H1 (cell line): ENCODE measurements at regions not wholly inside any gene's neighbourhood (a gene's known extent, or its start where the extent isn't known, plus 50 kb on each side); places are given as distances from the start of the nearest gene placed in this dataset.

Experiments used
- CTCF ChIA-PET: fragments of 300-600 bp; sonication (Branson Sonifier 250); formaldehyde crosslinking; loops from one replicate; lab custom pipeline; 2021; ENCODE audit not compliant: partially characterized antibody; lab: Charles Lee
- POLR2A ChIA-PET: fragments of 300-600 bp; sonication (Branson Sonifier 250); formaldehyde crosslinking; loops from one replicate; lab custom pipeline; 2021; ENCODE audit warnings: inconsistent platforms; ENCODE audit not compliant: partially characterized antibody; lab: Charles Lee
- DNase-seq, 2 experiments: peaks; one replicate each; pipeline versions ENCODE4 v3.0.0 to v3.0.0-alpha.2; 2010 to 2022; ENCODE audit warnings: low spot score in 2 of 2, low read depth in 1 of 2, mixed read lengths in 1 of 2
- FAIRE-seq: peaks from 2 replicates; lab custom pipeline; 2011; peaks lifted over from hg19 to GRCh38; lab: Jason Lieb, UNC
- H2AFZ ChIP-seq: 2 replicates; pipeline ENCODE4 v1.8.1; 2012; ENCODE audit warnings: low read length, inconsistent platforms
- H2AK5ac ChIP-seq: 2 replicates; pipeline ENCODE4 v1.6.1; 2013; ENCODE audit warnings: low read depth, low read length
- H2BK120ac ChIP-seq: replicated peaks from 2 replicates; pipeline ENCODE3; 2013; ENCODE audit warnings: low read depth, low read length, inconsistent platforms
- H2BK12ac ChIP-seq: 2 replicates; pipeline ENCODE4 v1.6.1; 2013; ENCODE audit warnings: low read depth, low read length
- H2BK15ac ChIP-seq: 2 replicates; pipeline ENCODE4 v1.6.1; 2013; ENCODE audit warnings: low read length
- H2BK20ac ChIP-seq: 2 replicates; pipeline ENCODE4 v1.6.1; 2013; ENCODE audit warnings: low read length
- H2BK5ac ChIP-seq: 2 replicates; pipeline ENCODE4 v1.6.1; 2013; ENCODE audit warnings: low read depth, low read length
- H3K14ac ChIP-seq: 2 replicates; pipeline ENCODE4 v1.6.1; 2013; ENCODE audit warnings: inconsistent platforms; ENCODE audit not compliant: insufficient read length
- H3K18ac ChIP-seq: 2 replicates; pipeline ENCODE4 v1.6.1; 2013; ENCODE audit warnings: low read length; ENCODE audit errors: extremely low read depth
- H3K23ac ChIP-seq: 2 replicates; pipeline ENCODE4 v1.6.1; 2013; ENCODE audit warnings: inconsistent platforms; ENCODE audit not compliant: insufficient read length
- H3K23me2 ChIP-seq: 2 replicates; pipeline ENCODE4 v1.6.1; 2013; ENCODE audit warnings: low read depth, low read length
- H3K27ac ChIP-seq: 2 replicates; pipeline ENCODE4 v1.6.1; 2011; ENCODE audit warnings: low read depth, low read length, inconsistent platforms
- H3K27me3 ChIP-seq, 4 experiments: replicated peaks in 1 of 4; 1 replicate in 1 of 4; 2 replicates in 3 of 4; pipeline versions ENCODE4 v1.6.1 to v1.8.1; 2011 to 2013; ENCODE audit warnings: low read length in 3 of 4, mild to moderate bottlenecking in 3 of 4, inconsistent platforms in 2 of 4, mixed read lengths in 2 of 4, moderate library complexity in 1 of 4; ENCODE audit not compliant: control insufficient read depth in 3 of 4, insufficient read depth in 3 of 4; ENCODE audit errors: extremely low read depth in 1 of 4
- H3K36me3 ChIP-seq, 4 experiments: 2 replicates each; pipeline versions ENCODE4 v1.6.1 to v1.8.1; 2011 to 2013; ENCODE audit warnings: mild to moderate bottlenecking in 4 of 4, low read length in 3 of 4, moderate library complexity in 2 of 4, control low read depth in 1 of 4, inconsistent platforms in 1 of 4; ENCODE audit not compliant: insufficient read depth in 4 of 4, control insufficient read depth in 2 of 4
- H3K4ac ChIP-seq: replicated peaks from 2 replicates; pipeline ENCODE3; 2013; ENCODE audit warnings: low read length, low read depth, mixed read lengths, inconsistent platforms; ENCODE audit not compliant: insufficient read length
- H3K4me1 ChIP-seq, 4 experiments: replicated peaks in 1 of 4; 1 replicate in 1 of 4; 2 replicates in 3 of 4; pipeline versions ENCODE4 v1.6.1 to v1.8.1; 2011 to 2013; ENCODE audit warnings: low read length in 3 of 4, inconsistent platforms in 2 of 4, mixed read lengths in 1 of 4; ENCODE audit not compliant: insufficient read depth in 4 of 4, control insufficient read depth in 3 of 4
- H3K4me2 ChIP-seq, 2 experiments: 2 replicates each; pipeline versions ENCODE4 v1.6.1 to v1.8.1; 2011 to 2013; ENCODE audit warnings: low read depth in 2 of 2, low read length in 2 of 2, control low read depth in 1 of 2, inconsistent platforms in 1 of 2, mild to moderate bottlenecking in 1 of 2; ENCODE audit not compliant: insufficient read depth in 1 of 2
- H3K4me3 ChIP-seq, 4 experiments: fragments of 200-600, 300-600 bp in 1 of 4; sonication (generic), shearing (Covaris generic), sonication (Bioruptor Twin) in 1 of 4; 2 replicates each; pipeline versions ENCODE4 v1.5.1 to v1.8.1; 2011 to 2016; ENCODE audit warnings: low read length in 4 of 4, low read depth in 3 of 4, control low read depth in 2 of 4, inconsistent platforms in 2 of 4, mild to moderate bottlenecking in 2 of 4, mixed read lengths in 1 of 4, moderate library complexity in 1 of 4; ENCODE audit not compliant: insufficient read depth in 2 of 4; ENCODE audit errors: extremely low read depth in 1 of 4
- H3K56ac ChIP-seq: replicated peaks from 2 replicates; pipeline ENCODE3; 2013; ENCODE audit warnings: low read depth, mild to moderate bottlenecking, mixed read lengths, low read length, inconsistent platforms; ENCODE audit not compliant: insufficient read length
- H3K79me1 ChIP-seq: 2 replicates; pipeline ENCODE4 v1.6.1; 2013; ENCODE audit warnings: low read depth, low read length, control low read depth
- H3K79me2 ChIP-seq, 2 experiments: 2 replicates each; pipeline versions ENCODE4 v1.6.1 to v1.8.1; 2012 to 2013; ENCODE audit warnings: low read length in 2 of 2, mild to moderate bottlenecking in 2 of 2, inconsistent platforms in 1 of 2; ENCODE audit not compliant: insufficient read depth in 2 of 2, control insufficient read depth in 1 of 2
- H3K9ac ChIP-seq, 4 experiments: replicated peaks in 1 of 4; 1 replicate in 1 of 4; 2 replicates in 3 of 4; pipeline versions ENCODE4 v1.6.1 to v1.8.1; 2011 to 2013; ENCODE audit warnings: low read depth in 3 of 4, low read length in 3 of 4, control low read depth in 2 of 4, mild to moderate bottlenecking in 2 of 4, moderate library complexity in 2 of 4, inconsistent platforms in 1 of 4; ENCODE audit errors: extremely low read depth in 1 of 4
- H3K9me3 ChIP-seq, 2 experiments: 2 replicates each; pipeline versions ENCODE4 v1.6.1 to v1.8.1; 2012 to 2013; ENCODE audit warnings: mild to moderate bottlenecking in 2 of 2, moderate library complexity in 2 of 2, control low read depth in 1 of 2, inconsistent platforms in 1 of 2, low read depth in 1 of 2, low read length in 1 of 2, mixed read lengths in 1 of 2; ENCODE audit not compliant: insufficient read depth in 2 of 2
- H4K20me1 ChIP-seq, 2 experiments: replicated peaks in 1 of 2; 2 replicates each; pipeline versions ENCODE3 to v1.8.1; 2011 to 2013; ENCODE audit warnings: inconsistent platforms in 2 of 2, low read length in 2 of 2, mild to moderate bottlenecking in 1 of 2; ENCODE audit not compliant: insufficient read depth in 2 of 2, control insufficient read depth in 1 of 2
- H4K5ac ChIP-seq: 2 replicates; pipeline ENCODE4 v1.6.1; 2013; ENCODE audit warnings: low read length, low read depth, mixed read lengths, inconsistent platforms; ENCODE audit not compliant: insufficient read length
- H4K8ac ChIP-seq: 2 replicates; pipeline ENCODE4 v1.8.0; 2013; ENCODE audit warnings: mild to moderate bottlenecking, moderate library complexity, low read length, inconsistent platforms; ENCODE audit not compliant: insufficient read depth; ENCODE audit errors: extremely low read depth
- H4K91ac ChIP-seq: replicated peaks from 2 replicates; pipeline ENCODE3; 2013; ENCODE audit warnings: low read length, mixed read lengths, inconsistent platforms; ENCODE audit not compliant: insufficient read length
- BACH1 ChIP-seq: IDR thresholded peaks from 2 replicates; pipeline ENCODE4 v1.6.1; 2012; ENCODE audit warnings: low read length, improper control_type of control experiment
- MAFK ChIP-seq: IDR thresholded peaks from 2 replicates; pipeline ENCODE4 v1.6.1; 2012; ENCODE audit warnings: low read depth, mild to moderate bottlenecking, improper control_type of control experiment, low read length
- ZNF274 ChIP-seq: IDR thresholded peaks from 2 replicates; pipeline ENCODE4 v1.7.0; 2012; ENCODE audit warnings: low read length, borderline replicate concordance; ENCODE audit errors: extremely low read depth
- WGBS, 2 experiments: shearing (Covaris generic) in 1 of 2; methylation state at CpG; one replicate each; pipeline versions ENCODE4 v1.1.6 to v1.1.7; 2013 to 2015; ENCODE audit warnings: low lambda C conversion rate in 2 of 2, mixed read lengths in 2 of 2, inconsistent platforms in 1 of 2, low coverage in 1 of 2, missing lambda C conversion rate in 1 of 2; ENCODE audit not compliant: insufficient replicate concordance in 2 of 2, insufficient coverage in 1 of 2, insufficient read length in 1 of 2; ENCODE audit errors: extremely low coverage in 1 of 2, missing lambda C conversion rate in 1 of 2; 5-methylcytosine and 5-hydroxymethylcytosine counted together

GRCh38 chr11:76275446-76275845 is 69.1 kb upstream of the WNT11 start:
- DNase-seq, result no peak
- no peak overlapping the region for H2BK20ac ChIP-seq
- no peaks in the 10 kb centered on the region for H3K79me1 ChIP-seq
- no peak overlapping the region for H4K8ac ChIP-seq
- H2BK5ac ChIP-seq, result no peak overlapping the region
- no peak overlapping the region for H2BK12ac ChIP-seq
- no peaks in the 10 kb centered on the region for H4K20me1 ChIP-seq
- H3K23me2 ChIP-seq, result no peaks in the 10 kb centered on the region
- no peak overlapping the region for H3K4me2 ChIP-seq
- H3K23ac ChIP-seq, result no peak overlapping the region
- no peak overlapping the region for H2AFZ ChIP-seq
- H3K56ac ChIP-seq, result no peak overlapping the region
- H3K9ac ChIP-seq, result no peak overlapping the region
- peaks cover 0 to 7% (median 2%) of the 10 kb centered on the region in 4 experiments; a peak in 3 of 7 replicates for H3K27me3 ChIP-seq
- no peak overlapping the region for H3K4me3 ChIP-seq
- no peak overlapping the region for H2BK15ac ChIP-seq
- H4K91ac ChIP-seq, result no peak overlapping the region
- no peak overlapping the region for H2AK5ac ChIP-seq
- ChIA-PET POLR2A (no interaction called here), CTCF (interaction anchor here (2.4 kb wide), 1 partner anchor 43 kb away, joined by 9 read pairs; no protein-coding TSS in a partner anchor)
- no peaks in the 10 kb centered on the region for H3K36me3 ChIP-seq
- H2BK120ac ChIP-seq, result no peak overlapping the region
- 95% methylated on average over 7 of the region's 7 CpGs; no CpG with 5 or more reads in 1 of the 2 experiments for WGBS, 2 experiments
- FAIRE-seq, result no peak
- TF ChIP-seq BACH1, result no peak
- no peak for TF ChIP-seq MAFK
- no peak for TF ChIP-seq ZNF274
- H3K27ac ChIP-seq, result no peak overlapping the region
- no peaks in the 10 kb centered on the region for H3K79me2 ChIP-seq
- peaks cover 0 to 6% of the 10 kb centered on the region in 2 experiments; a peak in 2 of 4 replicates for H3K9me3 ChIP-seq
- peaks cover 5 to 21% (median 8%) of the 10 kb centered on the region in 4 experiments for H3K4me1 ChIP-seq
- no peak overlapping the region for H3K14ac ChIP-seq
- H3K18ac ChIP-seq, result no peak overlapping the region
- no peak overlapping the region for H4K5ac ChIP-seq
- H3K4ac ChIP-seq, result no peak overlapping the region
